KMS-11 (cell line): ENCODE measurements at regions not wholly inside any gene's neighbourhood (a gene's known extent, or its start where the extent isn't known, plus 50 kb on each side); places are given as distances from the start of the nearest gene placed in this dataset.

ENCODE experiments used
- H2AFZ ChIP-seq: fragments of 200-600 bp; sonication (generic); 2 replicates; pipeline ENCODE4 v1.6.1; 2016; ENCODE audit warnings: antibody characterized with exemption, mixed run types, low read depth
- H3K27ac ChIP-seq: fragments of 200-600 bp; sonication (generic); 2 replicates; pipeline ENCODE4 v1.6.1; 2016; ENCODE audit warnings: mild to moderate bottlenecking, mixed run types
- H3K27me3 ChIP-seq: fragments of 200-600 bp; sonication (generic); 2 replicates; pipeline ENCODE4 v1.6.1; 2017; ENCODE audit warnings: mild to moderate bottlenecking, low read depth, mixed run types, moderate library complexity; ENCODE audit not compliant: insufficient read depth
- H3K36me3 ChIP-seq: fragments of 200-600 bp; sonication (generic); 2 replicates; pipeline ENCODE4 v1.6.1; 2017; ENCODE audit warnings: mild to moderate bottlenecking, mixed run types; ENCODE audit not compliant: insufficient read depth
- H3K4me1 ChIP-seq: fragments of 200-600 bp; sonication (generic); 2 replicates; pipeline ENCODE4 v1.6.1; 2016; ENCODE audit warnings: mild to moderate bottlenecking, low read depth, mixed run types; ENCODE audit not compliant: poor library complexity, severe bottlenecking
- H3K4me2 ChIP-seq: fragments of 200-600 bp; sonication (generic); 2 replicates; pipeline ENCODE4 v1.7.0; 2016; ENCODE audit warnings: mild to moderate bottlenecking, mixed run types
- H3K4me3 ChIP-seq: fragments of 200-600 bp; sonication (generic); IDR thresholded peaks from 2 replicates; pipeline ENCODE4 v1.6.1; 2017; ENCODE audit warnings: low read depth, low read length, mixed read lengths; ENCODE audit not compliant: insufficient read depth
- H3K79me2 ChIP-seq: fragments of 200-600 bp; sonication (generic); 2 replicates; pipeline ENCODE4 v1.6.1; 2016; ENCODE audit warnings: low read depth, mixed run types; ENCODE audit not compliant: insufficient read depth
- H3K9ac ChIP-seq: fragments of 200-600 bp; sonication (generic); 2 replicates; pipeline ENCODE4 v1.6.1; 2016; ENCODE audit warnings: mild to moderate bottlenecking, mixed run types
- H4K20me1 ChIP-seq: fragments of 200-600 bp; sonication (generic); 2 replicates; pipeline ENCODE4 v1.6.1; 2016; ENCODE audit warnings: mild to moderate bottlenecking, mixed run types; ENCODE audit not compliant: insufficient read depth
- CTCF ChIP-seq: fragments of 200-600 bp; sonication (generic); conservative IDR thresholded peaks from 2 replicates; pipeline ENCODE4 v1.6.1; 2017; ENCODE audit warnings: low read depth, mild to moderate bottlenecking, antibody characterized with exemption, low read length, moderate library complexity, mixed read lengths

DNA sequence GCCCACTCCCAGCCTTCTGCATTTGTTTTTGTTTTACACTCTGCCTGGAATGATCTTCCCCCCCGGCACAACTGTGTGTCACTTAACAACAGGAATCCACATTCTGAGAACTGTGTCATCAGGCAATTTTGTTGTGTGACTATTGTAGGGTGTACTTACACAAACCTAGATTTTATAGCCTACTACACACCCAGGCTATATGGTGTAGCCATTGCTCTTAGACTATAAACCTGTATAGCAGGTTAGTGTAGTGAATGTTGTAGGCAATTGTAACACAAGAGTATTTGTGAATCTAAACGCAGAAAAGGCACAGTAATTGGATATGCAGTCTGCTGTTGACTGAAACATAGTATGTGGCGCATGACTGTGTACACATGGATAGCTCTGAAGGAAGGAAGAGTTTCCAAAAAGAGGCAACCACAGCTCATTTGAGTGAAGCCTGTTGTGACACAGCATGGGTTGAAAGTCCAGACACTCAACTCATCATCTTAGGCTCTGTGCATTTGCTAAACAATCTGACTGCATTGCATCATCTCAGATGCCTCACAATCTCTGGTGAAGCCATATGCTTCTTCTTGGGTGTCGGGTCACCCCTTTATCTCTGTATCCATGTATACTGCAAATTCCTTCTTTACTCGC, 506.6 kb upstream of the SPHKAP start:
- Histone ChIP-seq H3K4me2 (no peak overlapping the region), H3K4me3 (no peak overlapping the region), H2AFZ (no peak overlapping the region), H3K27ac (no peak overlapping the region), H4K20me1 (no peaks in the 10 kb centered on the region), H3K36me3 (no peaks in the 10 kb centered on the region), H3K79me2 (no peaks in the 10 kb centered on the region), H3K4me1 (no peaks in the 10 kb centered on the region), H3K9ac (no peak overlapping the region), H3K27me3 (no peaks in the 10 kb centered on the region)
- TF ChIP-seq CTCF: no peak

DNA sequence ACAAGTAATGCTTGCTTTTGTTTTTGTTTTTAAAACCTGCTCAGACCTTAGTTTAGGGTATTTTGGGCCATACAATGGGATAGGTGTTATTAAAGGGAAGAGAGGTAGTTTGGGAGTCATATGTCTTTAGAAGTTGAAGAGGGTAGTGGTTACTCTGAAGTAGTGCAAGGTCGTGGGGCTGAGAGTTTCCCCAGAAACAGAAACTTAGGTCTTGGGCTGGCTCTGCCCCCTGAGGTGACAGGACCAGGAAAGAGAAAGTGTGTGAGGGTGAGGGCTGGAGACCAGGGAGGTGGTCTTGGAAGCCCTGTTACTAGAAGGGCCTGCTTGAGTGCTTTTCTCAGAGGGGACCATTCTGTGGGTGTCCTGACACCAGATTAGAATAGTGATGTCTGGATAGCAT, 500.5 kb upstream of the SPHKAP start:
- no peaks in the 10 kb centered on the region for H3K79me2 ChIP-seq
- no peak overlapping the region for H3K4me2 ChIP-seq
- H4K20me1 ChIP-seq: no peaks in the 10 kb centered on the region
- H3K4me3 ChIP-seq: no peak overlapping the region
- TF ChIP-seq CTCF: no peak
- H3K9ac ChIP-seq: no peak overlapping the region
- H3K27ac ChIP-seq: no peak overlapping the region
- H3K27me3 ChIP-seq: no peaks in the 10 kb centered on the region
- H3K36me3 ChIP-seq: no peaks in the 10 kb centered on the region
- no peak overlapping the region for H2AFZ ChIP-seq
- no peaks in the 10 kb centered on the region for H3K4me1 ChIP-seq

GRCh38 chr2:228681426-228681825, 499.9 kb upstream of the SPHKAP start:
- no peak for TF ChIP-seq CTCF
- H3K9ac ChIP-seq: no peak overlapping the region
- H3K36me3 ChIP-seq: no peaks in the 10 kb centered on the region
- H2AFZ ChIP-seq: no peak overlapping the region
- H3K79me2 ChIP-seq: no peaks in the 10 kb centered on the region
- H3K27ac ChIP-seq: no peak overlapping the region
- no peaks in the 10 kb centered on the region for H3K4me1 ChIP-seq
- no peak overlapping the region for H3K4me2 ChIP-seq
- H3K27me3 ChIP-seq: no peaks in the 10 kb centered on the region
- H4K20me1 ChIP-seq: no peaks in the 10 kb centered on the region
- H3K4me3 ChIP-seq: no peak overlapping the region

- Histone ChIP-seq H3K27ac (no peak overlapping the region), H3K36me3 (no peaks in the 10 kb centered on the region), H4K20me1 (no peaks in the 10 kb centered on the region), H3K9ac (no peak overlapping the region), H3K4me1 (no peaks in the 10 kb centered on the region), H3K4me2 (no peak overlapping the region), H3K4me3 (no peak overlapping the region), H3K79me2 (no peaks in the 10 kb centered on the region), H2AFZ (no peak overlapping the region), H3K27me3 (no peaks in the 10 kb centered on the region)
- no peak for TF ChIP-seq CTCF
Measured at GRCh38 chr2:228678110-228678509, 496.6 kb upstream of the SPHKAP start.
